Kidney glomerular epithelial cell (primary cell): ENCODE measurements at regions not wholly inside any gene's neighbourhood (a gene's known extent, or its start where the extent isn't known, plus 50 kb on each side); places are given as distances from the start of the nearest gene placed in this dataset.
"Not testable (repeated sequence)": the region's sequence is repeated elsewhere in the genome, so short reads cannot be mapped to it uniquely, and the experiment has no call there.

Experiments
- DNase-seq: peaks from one replicate; lab custom pipeline; 2025; lab: John Stamatoyannopoulos, UW

DNA sequence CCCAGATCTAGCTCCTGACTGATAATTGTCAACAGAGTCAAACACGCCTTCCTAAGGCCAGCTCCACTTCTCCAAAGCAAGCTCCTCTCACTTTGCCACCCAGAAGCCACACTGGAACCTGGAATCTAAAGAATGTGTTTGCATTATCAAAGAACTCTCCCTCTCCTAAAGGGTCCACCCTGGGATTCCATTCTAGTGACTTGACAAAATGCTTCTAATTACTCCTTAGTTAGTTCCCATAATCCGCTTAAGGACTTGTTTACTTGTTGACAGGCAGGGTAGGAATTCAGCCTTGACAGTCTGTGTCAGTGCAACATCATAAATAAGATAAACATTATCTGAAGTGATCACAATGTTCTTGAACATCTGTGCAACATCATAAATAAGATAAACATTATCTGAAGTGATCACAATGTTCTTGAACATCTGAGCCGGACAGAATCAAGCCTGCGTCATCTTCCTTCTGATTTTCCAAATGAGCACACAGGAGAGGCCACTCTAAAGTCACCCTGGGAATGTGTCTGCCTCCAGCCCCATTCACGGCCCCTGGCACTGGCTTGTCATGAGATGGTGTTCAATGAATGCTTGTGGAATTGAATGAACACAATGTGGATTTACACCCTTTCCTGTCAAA is 512.1 kb downstream of the IRS2 start:
- peak; percentile 80 for DNase-seq

DNA sequence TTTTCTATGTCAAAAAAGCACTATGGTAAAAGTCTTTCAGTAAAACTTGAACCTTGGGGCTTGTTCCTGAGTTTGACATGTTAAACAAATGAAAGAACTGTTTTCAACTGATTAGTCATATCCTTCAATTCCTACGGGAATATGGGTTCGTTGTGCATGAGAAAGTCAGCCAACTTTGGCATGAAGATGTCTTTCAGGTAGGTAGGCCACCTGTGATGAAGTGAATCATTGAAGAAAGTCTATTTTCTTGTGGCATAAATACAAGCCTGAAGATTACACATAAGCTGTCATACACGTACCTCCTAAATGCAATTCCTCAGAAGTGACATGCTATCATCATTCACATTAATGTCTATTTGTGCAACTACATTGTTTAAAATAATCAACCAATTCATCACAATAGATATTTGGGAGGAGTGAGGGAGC is 513.0 kb downstream of the IRS2 start:
- DNase-seq = no peak

- no peak for DNase-seq
These were observed 513.6 kb downstream of the IRS2 start for GRCh38 chr13:109272595-109273325.

DNA sequence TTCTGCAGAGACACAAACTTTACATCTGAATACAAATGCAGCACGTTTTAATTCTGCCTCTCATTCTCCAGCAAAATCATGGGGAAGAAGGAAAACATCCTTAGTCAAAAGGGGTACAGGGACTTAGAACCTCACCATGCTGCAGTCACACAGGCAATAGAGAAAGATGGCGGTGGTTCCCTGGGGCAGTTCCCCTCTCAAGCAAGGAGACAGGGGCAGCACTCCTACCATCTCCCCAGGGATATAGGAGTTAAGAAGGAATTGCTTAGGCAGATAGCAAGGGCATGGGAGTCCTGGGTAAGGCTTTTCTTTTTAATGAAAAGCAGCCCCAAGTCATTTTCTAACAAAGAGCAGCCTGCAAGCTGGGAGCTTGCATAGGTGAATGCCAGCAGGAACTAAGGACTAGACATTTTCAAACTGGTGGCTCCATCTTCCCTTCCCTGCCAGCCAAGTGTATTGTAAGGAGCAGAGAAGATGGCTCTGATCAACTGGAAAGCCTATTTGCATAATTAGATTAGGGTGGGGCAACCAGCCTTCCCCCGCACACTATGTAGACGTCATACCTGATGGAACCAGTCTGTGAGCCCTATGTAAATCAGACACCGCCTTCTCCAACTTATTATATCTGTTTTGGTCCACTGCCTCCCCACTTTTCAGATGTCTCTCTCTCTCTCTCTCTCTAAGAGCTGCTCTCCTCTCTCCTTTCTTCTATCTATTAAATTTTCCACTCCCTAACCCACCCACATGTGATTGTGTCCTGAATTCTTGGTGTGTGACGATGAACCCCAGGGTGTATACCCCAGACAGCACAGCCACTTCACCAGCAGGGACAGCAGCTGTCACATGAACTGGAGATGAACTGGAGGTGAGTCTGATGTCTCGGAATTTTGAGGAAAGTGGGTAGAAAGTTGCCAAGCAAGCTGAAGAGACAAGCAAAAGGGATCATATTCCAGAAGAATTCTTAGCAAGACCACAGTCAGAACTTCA is 514.5 kb downstream of the IRS2 start:
- DNase-seq = peak; percentile 3

DNA sequence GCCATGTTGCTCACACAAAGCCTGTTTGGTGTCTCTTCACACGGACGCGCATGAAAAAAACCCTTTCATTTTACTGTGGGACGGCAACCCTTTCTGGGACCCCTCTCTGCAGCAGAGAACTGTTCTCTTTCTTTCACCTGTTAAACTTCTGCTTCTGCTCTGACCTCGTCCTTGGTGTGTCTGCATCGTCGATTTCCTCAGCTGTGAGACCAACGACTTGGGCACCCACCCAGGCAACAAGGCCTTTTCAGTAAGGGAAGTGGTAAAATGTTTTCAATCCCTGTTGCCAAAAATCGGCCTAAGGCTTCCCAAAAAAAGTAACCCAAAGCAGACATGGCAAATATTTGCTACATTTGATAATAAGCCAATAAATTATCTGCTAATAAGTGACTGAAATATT is 515.3 kb downstream of the IRS2 start:
- DNase-seq = no peak

GRCh38 chr13:109269381-109269780 is 517.0 kb downstream of the IRS2 start:
- DNase-seq = not testable (repeated sequence)

- not testable (repeated sequence) for DNase-seq
These were observed 517.9 kb downstream of the IRS2 start for GRCh38 chr13:109268492-109268891.

- DNase-seq = not testable (repeated sequence)
These were observed 519.0 kb downstream of the IRS2 start for GRCh38 chr13:109267400-109267799.

- not testable (repeated sequence) for DNase-seq
These were observed 521.0 kb downstream of the IRS2 start for GRCh38 chr13:109265438-109265742.

GRCh38 chr13:109264603-109265437 is 521.6 kb downstream of the IRS2 start:
- not testable (repeated sequence) for DNase-seq

DNA sequence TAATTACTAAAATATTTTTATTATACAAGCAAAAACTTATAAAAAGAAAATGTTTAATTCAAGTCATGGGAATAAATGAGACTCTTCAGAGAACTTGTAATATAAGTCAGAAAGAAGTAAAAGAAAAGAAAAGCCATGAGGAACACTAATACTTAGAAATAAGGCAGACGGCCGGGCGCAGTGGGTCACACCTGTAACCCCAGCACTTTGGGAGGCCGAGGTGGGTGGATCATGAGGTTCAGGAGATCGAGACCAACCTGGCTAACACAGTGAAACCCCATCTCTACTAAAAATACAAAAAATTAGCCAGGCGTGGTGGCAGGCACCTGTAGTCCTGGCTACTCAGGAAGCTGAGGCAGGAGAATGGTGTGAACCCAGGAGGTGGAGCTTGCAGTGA is 528.6 kb downstream of the IRS2 start:
- DNase-seq = not testable (repeated sequence)
